H9 (cell line): ENCODE measurements at regions not wholly inside any gene's neighbourhood (a gene's known extent, or its start where the extent isn't known, plus 50 kb on each side); places are given as distances from the start of the nearest gene placed in this dataset.

Experiments
- DNase-seq: peaks from one replicate; pipeline ENCODE4 v3.0.0-alpha.2; 2017
- H2AFZ ChIP-seq: one replicate; pipeline ENCODE4 v1.6.1; 2013; ENCODE audit warnings: mild to moderate bottlenecking, low read length, control low read depth, moderate library complexity
- H2AK5ac ChIP-seq: 2 replicates; pipeline ENCODE4 v1.6.1; 2013; ENCODE audit warnings: low read length, control low read depth, mixed read lengths; ENCODE audit not compliant: insufficient read length
- H2BK120ac ChIP-seq: one replicate; pipeline ENCODE4 v1.6.1; 2013; ENCODE audit warnings: low read depth, mild to moderate bottlenecking, low read length, control low read depth, inconsistent platforms; ENCODE audit not compliant: poor library complexity, severe bottlenecking
- H2BK12ac ChIP-seq: 2 replicates; pipeline ENCODE4 v1.6.1; 2013; ENCODE audit warnings: low read length, control low read depth, mixed read lengths, low read depth; ENCODE audit not compliant: insufficient read length
- H2BK15ac ChIP-seq: 2 replicates; pipeline ENCODE4 v1.6.1; 2013; ENCODE audit warnings: low read depth, low read length, control low read depth
- H2BK20ac ChIP-seq: one replicate; pipeline ENCODE4 v1.6.1; 2013; ENCODE audit warnings: low read depth, mild to moderate bottlenecking, low read length, control low read depth, inconsistent platforms; ENCODE audit not compliant: poor library complexity, severe bottlenecking
- H2BK5ac ChIP-seq: 2 replicates; pipeline ENCODE4 v1.6.1; 2013; ENCODE audit warnings: low read length, control low read depth, mixed read lengths; ENCODE audit not compliant: insufficient read length
- H3K14ac ChIP-seq: 2 replicates; pipeline ENCODE4 v1.6.1; 2013; ENCODE audit warnings: low read length, control low read depth; ENCODE audit not compliant: insufficient read depth
- H3K18ac ChIP-seq: 2 replicates; pipeline ENCODE4 v1.6.1; 2013; ENCODE audit warnings: low read depth, mild to moderate bottlenecking, mixed read lengths, low read length, control low read depth; ENCODE audit not compliant: insufficient read length
- H3K23ac ChIP-seq: 2 replicates; pipeline ENCODE4 v1.6.1; 2013; ENCODE audit warnings: low read length, control low read depth, mixed read lengths, low read depth; ENCODE audit not compliant: insufficient read length
- H3K23me2 ChIP-seq: 2 replicates; pipeline ENCODE4 v1.6.1; 2013; ENCODE audit warnings: low read depth, mild to moderate bottlenecking, mixed read lengths, low read length, control low read depth; ENCODE audit not compliant: insufficient read length, poor library complexity, severe bottlenecking
- H3K27ac ChIP-seq: 2 replicates; pipeline ENCODE4 v1.5.1; 2013; ENCODE audit warnings: low read length, control low read depth, mixed read lengths, low read depth; ENCODE audit not compliant: insufficient read length
- H3K27me3 ChIP-seq: 2 replicates; pipeline ENCODE4 v1.6.1; 2013; ENCODE audit warnings: low read length, control low read depth, inconsistent platforms; ENCODE audit not compliant: insufficient read depth
- H3K4ac ChIP-seq: 2 replicates; pipeline ENCODE4 v1.6.1; 2013; ENCODE audit warnings: low read depth, mild to moderate bottlenecking, control low read depth, inconsistent platforms, low read length, moderate library complexity
- H3K4me1 ChIP-seq: 2 replicates; pipeline ENCODE4 v1.6.1; 2013; ENCODE audit warnings: low read length, control low read depth, inconsistent platforms; ENCODE audit not compliant: insufficient read depth
- H3K4me2 ChIP-seq: 2 replicates; pipeline ENCODE4 v1.6.1; 2013; ENCODE audit warnings: low read length, control low read depth, mixed read lengths; ENCODE audit not compliant: insufficient read length, insufficient read depth
- H3K56ac ChIP-seq: 2 replicates; pipeline ENCODE4 v1.6.1; 2013; ENCODE audit warnings: low read depth, mild to moderate bottlenecking, mixed read lengths, low read length, control low read depth; ENCODE audit not compliant: insufficient read length
- H3K79me1 ChIP-seq: 2 replicates; pipeline ENCODE4 v1.6.1; 2013; ENCODE audit warnings: low read depth, mild to moderate bottlenecking, moderate library complexity, low read length, control low read depth, inconsistent platforms; ENCODE audit not compliant: insufficient read depth, poor library complexity, severe bottlenecking
- H3K79me2 ChIP-seq: 2 replicates; pipeline ENCODE4 v1.6.1; 2013; ENCODE audit warnings: low read length, control low read depth, inconsistent platforms; ENCODE audit not compliant: insufficient read depth
- H3K9ac ChIP-seq: 2 replicates; pipeline ENCODE4 v1.6.1; 2013; ENCODE audit warnings: low read length, control low read depth, mixed read lengths; ENCODE audit not compliant: insufficient read length; ENCODE audit errors: extremely low read depth
- H3K9me3 ChIP-seq: one replicate; pipeline ENCODE4 v1.6.1; 2013; ENCODE audit warnings: low read depth, low read length, inconsistent platforms; ENCODE audit not compliant: control insufficient read depth
- H3T11ph ChIP-seq: one replicate; pipeline ENCODE4 v1.6.1; 2013; ENCODE audit warnings: mild to moderate bottlenecking, low read length, control low read depth, inconsistent platforms
- H4K20me1 ChIP-seq: one replicate; pipeline ENCODE4 v1.6.1; 2013; ENCODE audit not compliant: control insufficient read depth, insufficient read length, insufficient read depth
- H4K5ac ChIP-seq: 2 replicates; pipeline ENCODE4 v1.6.1; 2013; ENCODE audit warnings: low read depth, mild to moderate bottlenecking, mixed read lengths, low read length, control low read depth; ENCODE audit not compliant: insufficient read length
- H4K8ac ChIP-seq: replicated peaks from 2 replicates; pipeline ENCODE4 v1.6.1; 2013; ENCODE audit warnings: low read length, control low read depth, mixed read lengths, low read depth; ENCODE audit not compliant: insufficient read length
- H4K91ac ChIP-seq: 2 replicates; pipeline ENCODE4 v1.6.1; 2013; ENCODE audit warnings: low read depth, mild to moderate bottlenecking, moderate library complexity, mixed read lengths, low read length, control low read depth; ENCODE audit not compliant: insufficient read length
- H3K27ac Mint-ChIP-seq, 3 experiments: 2 replicates in 2 of 3; 3 replicates in 1 of 3; pipeline ENCODE4 v1.8.0; 2020 to 2021; ENCODE audit warnings: mixed read lengths in 3 of 3, mild to moderate bottlenecking in 1 of 3, moderate library complexity in 1 of 3
- H3K27me3 Mint-ChIP-seq: 2 replicates; pipeline ENCODE4 v1.8.0; 2021; ENCODE audit warnings: low read depth, mild to moderate bottlenecking, moderate library complexity, mixed read lengths
- H3K36me3 Mint-ChIP-seq, 3 experiments: 2 replicates in 2 of 3; 3 replicates in 1 of 3; pipeline ENCODE4 v1.8.0; 2020 to 2021; ENCODE audit warnings: low read depth in 3 of 3, mixed read lengths in 3 of 3; ENCODE audit not compliant: insufficient read depth in 1 of 3
- H3K4me1 Mint-ChIP-seq, 2 experiments: 2 replicates each; pipeline ENCODE4 v1.8.0; 2020; ENCODE audit warnings: mixed read lengths in 2 of 2
- H3K4me3 Mint-ChIP-seq, 2 experiments: 2 replicates in 1 of 2; 3 replicates in 1 of 2; pipeline ENCODE4 v1.8.0; 2020 to 2021; ENCODE audit warnings: mild to moderate bottlenecking in 2 of 2, mixed read lengths in 2 of 2, moderate library complexity in 1 of 2
- H3K9me3 Mint-ChIP-seq, 2 experiments: 2 replicates in 1 of 2; 3 replicates in 1 of 2; pipeline ENCODE4 v1.8.0; 2020; ENCODE audit warnings: mild to moderate bottlenecking in 2 of 2, mixed read lengths in 2 of 2, moderate library complexity in 1 of 2
- CTCF ChIP-seq: fragments of 200-600 bp; sonication (generic); conservative IDR thresholded peaks from 3 replicates; pipeline ENCODE4 v1.8.0; 2021; ENCODE audit warnings: antibody characterized with exemption, mild to moderate bottlenecking

GRCh38 chr6:140571145-140571544 is 1196.7 kb upstream of the CITED2 start:
- no peak for TF ChIP-seq CTCF
- no peak for DNase-seq
- no peaks in the 10 kb centered on the region for H3K36me3 Mint-ChIP-seq

More at GRCh38 chr6:140571145-140571544, 1196.7 kb upstream of the CITED2 start:
- Mint-ChIP-seq H3K27me3 (no peaks in the 10 kb centered on the region), H3K9me3 (no peaks in the 10 kb centered on the region), H3K4me3 (no peak overlapping the region), H3K4me1 (peaks cover 9 to 11% of the 10 kb centered on the region in 2 experiments; a peak in 3 of 4 replicates), H3K27ac (no peak overlapping the region)
- H3K79me1 ChIP-seq = no peaks in the 10 kb centered on the region
- H3K27me3 ChIP-seq = no peaks in the 10 kb centered on the region
- no peak overlapping the region for H4K5ac ChIP-seq
- H2BK15ac ChIP-seq = no peak overlapping the region
- H3K23me2 ChIP-seq = no peaks in the 10 kb centered on the region
- H2AFZ ChIP-seq = no peak overlapping the region
- no peak overlapping the region for H3K56ac ChIP-seq
- no peaks in the 10 kb centered on the region for H3K79me2 ChIP-seq
- H2BK5ac ChIP-seq = no peak overlapping the region
- H3K14ac ChIP-seq = no peak overlapping the region
- H4K8ac ChIP-seq = no peak overlapping the region
- H4K20me1 ChIP-seq = no peaks in the 10 kb centered on the region
- no peak overlapping the region for H3K4me2 ChIP-seq
- no peak overlapping the region for H3T11ph ChIP-seq
- H3K9me3 ChIP-seq = no peaks in the 10 kb centered on the region
- no peak overlapping the region for H2BK120ac ChIP-seq
- no peak overlapping the region for H3K9ac ChIP-seq
- H3K23ac ChIP-seq = no peak overlapping the region
- no peak overlapping the region for H4K91ac ChIP-seq
- H2BK20ac ChIP-seq = no peak overlapping the region
- no peak overlapping the region for H3K4ac ChIP-seq
- H3K4me1 ChIP-seq = no peaks in the 10 kb centered on the region
- no peak overlapping the region for H2AK5ac ChIP-seq
- no peak overlapping the region for H3K18ac ChIP-seq
- no peak overlapping the region for H3K27ac ChIP-seq
- H2BK12ac ChIP-seq = no peak overlapping the region
